Adrenal gland (tissue), 5 donors: ENCODE measurements at regions not wholly inside any gene's neighbourhood (a gene's known extent, or its start where the extent isn't known, plus 50 kb on each side); places are given as distances from the start of the nearest gene placed in this dataset.

ENCODE experiments used
- CTCF ChIP-seq, 6 experiments: fragments of 450-650 bp in 4 of 6; fragments of 200-600 bp in 2 of 6; sonication (generic) in 1 of 6; IDR thresholded peaks; 1 replicate in 5 of 6; 2 replicates in 1 of 6; pipeline versions ENCODE4 v1.5.1 to v1.8.0; 2016 to 2021; ENCODE audit warnings: antibody characterized with exemption in 6 of 6, mild to moderate bottlenecking in 2 of 6, moderate library complexity in 1 of 6
- POLR2A ChIP-seq, 2 donors: fragments of 450-650 bp; IDR thresholded peaks; one replicate each; pipeline ENCODE4 v1.6.1; 2017; ENCODE audit warnings: antibody characterized with exemption in 2 of 2, mild to moderate bottlenecking in 2 of 2, moderate library complexity in 1 of 2
- donor health status: DM: no; HTN: no; CAD: no.

- TF ChIP-seq CTCF (IDR thresholded peaks at IDR 0.05) (no peak), POLR2A (IDR thresholded peaks at IDR 0.05) (no peak)
These were observed 118.8 kb upstream of the SPATA13 start for GRCh38 chr13:24041651-24042225.
